GM12874 (cell line): ENCODE measurements at regions not wholly inside any gene's neighbourhood (a gene's known extent, or its start where the extent isn't known, plus 50 kb on each side); places are given as distances from the start of the nearest gene placed in this dataset.

Experiments
- TF ChIP-seq, protein P1 (sequence below): IDR thresholded peaks from 2 replicates; pipeline ENCODE4 v1.5.1; 2011; ENCODE audit warnings: low read depth, mild to moderate bottlenecking, control low read depth, low read length, moderate library complexity; ENCODE audit not compliant: insufficient read depth

DNA sequence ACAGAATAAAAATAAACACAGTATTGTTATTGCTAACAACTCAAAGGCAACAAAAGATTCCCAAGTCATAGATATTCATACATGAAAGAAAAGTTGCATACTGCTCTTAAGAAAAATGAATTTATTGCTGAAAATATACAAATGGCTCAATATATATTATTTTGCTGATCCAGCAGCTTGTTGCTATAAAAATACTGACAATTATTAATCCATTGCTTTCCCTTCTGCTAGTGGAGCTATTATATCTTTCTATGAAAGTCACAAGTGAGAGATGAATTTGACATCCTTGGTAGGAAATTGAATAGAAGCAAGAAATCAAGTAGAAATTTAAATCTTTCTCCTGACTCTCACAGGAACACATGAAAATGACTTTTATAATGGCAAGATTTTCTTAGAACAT, 179.2 kb upstream of the MBNL1 start:
- TF ChIP-seq, protein P1, sequence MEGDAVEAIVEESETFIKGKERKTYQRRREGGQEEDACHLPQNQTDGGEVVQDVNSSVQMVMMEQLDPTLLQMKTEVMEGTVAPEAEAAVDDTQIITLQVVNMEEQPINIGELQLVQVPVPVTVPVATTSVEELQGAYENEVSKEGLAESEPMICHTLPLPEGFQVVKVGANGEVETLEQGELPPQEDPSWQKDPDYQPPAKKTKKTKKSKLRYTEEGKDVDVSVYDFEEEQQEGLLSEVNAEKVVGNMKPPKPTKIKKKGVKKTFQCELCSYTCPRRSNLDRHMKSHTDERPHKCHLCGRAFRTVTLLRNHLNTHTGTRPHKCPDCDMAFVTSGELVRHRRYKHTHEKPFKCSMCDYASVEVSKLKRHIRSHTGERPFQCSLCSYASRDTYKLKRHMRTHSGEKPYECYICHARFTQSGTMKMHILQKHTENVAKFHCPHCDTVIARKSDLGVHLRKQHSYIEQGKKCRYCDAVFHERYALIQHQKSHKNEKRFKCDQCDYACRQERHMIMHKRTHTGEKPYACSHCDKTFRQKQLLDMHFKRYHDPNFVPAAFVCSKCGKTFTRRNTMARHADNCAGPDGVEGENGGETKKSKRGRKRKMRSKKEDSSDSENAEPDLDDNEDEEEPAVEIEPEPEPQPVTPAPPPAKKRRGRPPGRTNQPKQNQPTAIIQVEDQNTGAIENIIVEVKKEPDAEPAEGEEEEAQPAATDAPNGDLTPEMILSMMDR: no peak

DNA sequence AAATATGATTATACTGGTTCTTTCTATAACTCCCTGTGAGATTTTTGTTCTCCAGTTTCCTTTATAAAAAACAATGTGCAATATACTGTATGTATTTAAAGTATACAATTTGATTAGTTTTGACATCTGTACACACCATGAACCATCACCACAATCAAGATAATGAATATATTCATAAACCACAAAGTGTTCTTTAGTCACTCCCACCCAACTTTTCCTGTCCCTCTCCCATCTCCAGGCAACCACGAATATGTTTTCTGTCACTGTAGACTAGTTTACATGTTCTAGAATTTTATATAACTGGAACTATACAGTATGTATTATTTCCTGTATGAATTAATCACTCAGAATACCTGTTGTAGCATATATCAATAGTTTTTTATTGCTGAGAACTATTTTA, 177.0 kb upstream of the MBNL1 start:
- TF ChIP-seq, protein P1: no peak

DNA sequence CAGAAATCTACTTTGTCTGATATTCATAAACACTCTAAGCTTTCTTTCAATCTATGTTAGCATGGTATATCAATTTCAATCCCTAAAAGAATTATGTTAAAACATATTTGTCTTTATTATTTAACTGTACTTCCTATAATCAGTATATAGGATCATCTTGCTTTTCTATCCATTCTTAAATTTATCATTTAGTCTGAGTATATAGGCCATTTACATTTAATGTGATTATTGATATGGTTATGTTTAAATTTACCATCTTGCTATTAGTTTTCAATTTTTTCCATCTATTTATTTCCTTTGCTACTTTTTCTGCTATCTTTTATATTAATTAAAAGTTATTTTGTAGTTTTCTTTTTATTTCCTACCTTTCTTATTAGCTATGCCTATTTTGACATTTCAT, 174.8 kb upstream of the MBNL1 start:
- TF ChIP-seq, protein P1: no peak

DNA sequence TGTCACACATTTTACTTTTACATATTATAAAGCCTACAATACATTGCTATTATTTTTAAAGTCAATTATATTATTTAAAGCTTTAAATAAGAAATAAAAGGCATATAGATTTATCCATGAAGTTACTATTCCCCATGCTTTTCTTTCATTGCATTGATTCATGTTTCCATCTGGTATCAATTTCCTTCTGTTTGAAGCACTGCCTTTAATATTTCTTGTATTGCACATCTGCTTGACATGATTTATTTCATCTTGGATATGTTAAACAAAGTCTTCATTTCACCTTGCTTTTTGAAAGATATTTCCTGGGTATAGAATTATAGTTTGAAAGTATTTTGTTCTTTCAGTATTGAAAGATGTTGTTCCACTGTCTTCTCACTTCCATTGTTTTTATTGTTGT, 174.3 kb upstream of the MBNL1 start:
- TF ChIP-seq, protein P1: no peak

DNA sequence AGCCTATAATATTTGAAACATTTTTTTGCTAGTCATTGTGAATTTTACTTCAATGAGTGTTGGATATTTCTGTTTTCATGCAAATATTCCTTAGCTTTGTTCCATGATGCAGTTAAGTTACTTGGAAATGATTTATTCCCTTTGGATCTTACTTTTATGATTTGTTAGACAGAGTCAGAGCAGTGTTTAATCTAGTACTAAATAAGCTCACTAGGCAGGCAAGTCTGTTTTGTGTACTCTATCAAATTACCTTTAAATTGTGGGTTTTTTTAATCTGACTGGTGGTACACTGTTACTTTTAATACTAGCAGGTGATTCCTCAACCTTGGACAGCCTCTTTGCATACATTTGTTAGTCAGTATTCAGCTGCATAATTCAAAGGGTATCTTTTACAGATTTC, 173.3 kb upstream of the MBNL1 start:
- TF ChIP-seq, protein P1: no peak

DNA sequence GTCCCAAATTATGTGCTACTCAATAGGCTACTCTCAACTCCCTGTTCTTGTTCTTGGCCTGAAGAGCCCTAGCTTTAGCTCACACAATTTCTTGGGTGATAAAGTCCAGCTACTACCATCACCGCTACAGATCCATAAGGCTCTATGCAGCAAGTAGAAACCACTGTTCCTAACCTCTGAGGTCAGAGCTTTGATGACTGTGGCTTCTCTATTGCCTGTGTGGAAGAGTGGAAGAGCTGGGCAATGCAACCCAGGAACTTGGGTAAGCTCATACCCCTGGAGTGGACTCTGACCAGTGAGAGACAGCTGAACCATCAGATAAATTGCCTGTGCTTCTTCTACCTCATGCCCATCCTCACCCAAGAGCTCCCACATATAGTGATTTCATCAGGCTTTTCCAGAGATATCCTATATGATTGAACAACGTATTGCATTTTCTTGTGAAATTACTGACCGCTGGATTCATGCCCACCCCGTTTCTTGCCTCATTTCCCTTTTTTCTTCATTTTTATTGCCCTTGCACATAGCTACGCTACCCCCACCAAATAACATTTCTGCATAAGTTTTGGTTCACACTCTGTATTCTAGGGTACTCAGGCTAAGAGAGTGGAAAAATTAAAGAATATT, 172.3 kb upstream of the MBNL1 start:
- TF ChIP-seq, protein P1: no peak

DNA sequence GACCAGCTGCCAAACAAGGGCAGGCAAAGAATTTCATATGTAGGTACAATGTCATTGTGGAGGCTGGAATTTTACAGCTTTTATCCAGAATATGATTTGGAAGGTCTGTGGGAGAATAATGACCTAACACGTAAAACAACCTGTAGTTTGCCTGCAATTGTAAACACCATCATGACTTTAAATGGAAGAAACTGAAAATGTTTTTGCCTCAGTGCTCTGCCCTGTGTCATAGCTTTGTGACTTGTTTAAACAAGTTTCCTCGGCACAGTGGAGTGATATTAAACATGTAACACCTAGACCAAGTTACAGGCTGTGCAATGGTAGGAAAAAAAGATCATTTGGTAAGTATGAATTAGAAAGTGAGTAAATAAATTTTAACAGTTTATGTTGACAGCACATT, 171.6 kb upstream of the MBNL1 start:
- TF ChIP-seq, protein P1: no peak
